T-helper 2 cell treated with Interferon-gamma antibody and Interleukin-4, amounts not matched to agents 5 μg/mL and 100 μg/mL, for 36 hours (primary cell): ENCODE measurements at regions not wholly inside any gene's neighbourhood (a gene's known extent, or its start where the extent isn't known, plus 50 kb on each side); places are given as distances from the start of the nearest gene placed in this dataset.

Experiments
- DNase-seq: peaks from one replicate; pipeline ENCODE4 v3.0.0; 2021; ENCODE audit warnings: low spot score
- H3K27ac Mint-ChIP-seq: one replicate; pipeline ENCODE4 v1.8.0; 2021; ENCODE audit warnings: mild to moderate bottlenecking, mixed read lengths
- H3K27me3 Mint-ChIP-seq: one replicate; pipeline ENCODE4 v1.8.0; 2021; ENCODE audit warnings: low read depth, mixed read lengths
- H3K36me3 Mint-ChIP-seq: one replicate; pipeline ENCODE4 v1.8.0; 2021; ENCODE audit warnings: low read depth, mixed read lengths
- H3K4me1 Mint-ChIP-seq: one replicate; pipeline ENCODE4 v1.8.0; 2021; ENCODE audit warnings: low read depth, mixed read lengths
- H3K4me3 Mint-ChIP-seq: one replicate; pipeline ENCODE4 v1.8.0; 2022; ENCODE audit warnings: mild to moderate bottlenecking, moderate library complexity, mixed read lengths
- H3K9me3 Mint-ChIP-seq: one replicate; pipeline ENCODE4 v1.8.0; 2021; ENCODE audit warnings: mixed read lengths

DNA sequence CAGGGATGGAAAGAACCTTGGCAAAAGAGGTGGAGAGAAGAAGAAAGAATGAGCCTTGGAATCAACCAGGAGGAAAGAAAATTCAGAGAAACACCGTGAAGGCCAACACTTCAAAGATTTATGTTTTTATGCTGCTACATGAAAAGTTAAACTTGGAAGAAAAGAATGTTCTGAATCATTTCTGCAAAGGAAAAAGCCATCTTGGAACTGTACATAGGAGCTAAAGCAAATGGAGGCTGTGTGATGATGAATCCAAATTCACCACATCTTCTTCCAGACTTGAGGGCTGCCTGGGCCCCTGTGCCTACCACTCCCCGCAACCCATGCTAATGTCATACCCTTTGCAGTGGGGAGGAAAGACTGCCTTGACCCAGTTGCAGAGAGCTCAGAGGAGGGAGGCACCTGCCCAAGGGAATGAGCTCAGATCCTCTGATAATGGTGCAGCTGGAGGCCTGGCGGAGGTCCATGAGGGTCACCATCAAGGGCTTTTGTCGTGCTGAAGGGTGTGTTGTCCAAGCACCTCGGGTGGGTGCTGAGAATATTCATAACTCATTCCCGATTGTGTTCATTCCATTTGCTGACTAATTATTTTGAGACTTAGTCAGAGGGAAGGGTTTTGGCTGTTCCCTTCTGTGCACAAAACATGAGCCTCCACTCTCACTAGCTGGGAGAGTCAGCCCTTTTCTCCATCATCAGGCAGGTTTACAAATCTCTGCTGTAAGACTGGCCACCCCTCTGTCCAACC, 245.8 kb upstream of the JAG1 start:
- H3K9me3 Mint-ChIP-seq, result peaks cover 13% of the 10 kb centered on the region
- no peak overlapping the region for H3K27ac Mint-ChIP-seq
- H3K4me3 Mint-ChIP-seq, result no peak overlapping the region
- DNase-seq, result no peak
- no peaks in the 10 kb centered on the region for H3K27me3 Mint-ChIP-seq
- no peaks in the 10 kb centered on the region for H3K36me3 Mint-ChIP-seq
- no peaks in the 10 kb centered on the region for H3K4me1 Mint-ChIP-seq

DNA sequence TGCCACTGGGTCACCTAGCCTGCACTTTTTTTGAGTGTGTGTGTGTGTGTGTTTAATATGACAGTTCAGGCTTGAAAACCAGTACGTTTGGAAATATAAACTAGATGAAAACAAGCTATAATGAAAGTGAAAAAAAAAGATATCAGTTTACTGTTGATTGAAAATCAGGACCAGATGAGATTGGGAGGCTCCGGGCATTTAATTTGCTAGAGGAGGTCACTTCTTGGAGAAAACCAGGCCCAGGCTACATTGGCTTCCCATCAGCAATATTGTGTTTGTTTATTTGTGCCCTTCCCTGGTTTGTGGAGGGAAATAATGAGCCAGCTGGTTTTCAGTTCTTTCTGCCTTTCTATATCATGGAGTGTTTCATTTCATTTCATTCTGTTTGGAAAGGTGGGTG, 246.6 kb upstream of the JAG1 start:
- Mint-ChIP-seq H3K4me1 (no peaks in the 10 kb centered on the region), H3K27me3 (no peaks in the 10 kb centered on the region), H3K36me3 (no peaks in the 10 kb centered on the region), H3K9me3 (peaks cover 13% of the 10 kb centered on the region), H3K27ac (no peak overlapping the region), H3K4me3 (no peak overlapping the region)
- no peak for DNase-seq

DNA sequence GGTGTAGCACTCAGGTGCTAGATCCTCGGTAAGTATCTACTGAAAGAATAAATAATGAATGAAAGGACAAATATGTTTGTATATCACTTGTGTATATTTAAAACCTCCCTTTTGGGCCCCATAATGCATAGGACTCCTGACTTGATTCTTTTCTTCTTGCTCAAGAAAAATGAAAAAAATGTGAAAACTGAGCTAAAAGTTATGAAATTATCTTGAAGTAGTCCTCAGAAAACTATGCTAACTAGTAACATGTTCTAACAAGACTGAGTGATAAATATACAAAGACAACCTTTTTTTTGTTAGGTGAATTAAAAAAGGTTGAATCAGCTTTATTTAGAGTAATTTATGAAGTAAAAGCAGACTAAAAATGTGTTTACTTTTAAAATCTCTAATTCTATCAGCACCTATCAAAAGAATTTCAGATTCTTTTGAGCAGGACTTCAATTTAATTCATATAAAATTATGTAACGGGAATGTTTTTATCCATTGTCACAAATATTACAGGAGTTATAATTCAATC, 247.8 kb upstream of the JAG1 start:
- Mint-ChIP-seq H3K36me3 (no peaks in the 10 kb centered on the region), H3K27me3 (no peaks in the 10 kb centered on the region), H3K9me3 (peaks cover 13% of the 10 kb centered on the region), H3K4me1 (no peaks in the 10 kb centered on the region), H3K4me3 (no peak overlapping the region), H3K27ac (no peak overlapping the region)
- DNase-seq, result no peak

DNA sequence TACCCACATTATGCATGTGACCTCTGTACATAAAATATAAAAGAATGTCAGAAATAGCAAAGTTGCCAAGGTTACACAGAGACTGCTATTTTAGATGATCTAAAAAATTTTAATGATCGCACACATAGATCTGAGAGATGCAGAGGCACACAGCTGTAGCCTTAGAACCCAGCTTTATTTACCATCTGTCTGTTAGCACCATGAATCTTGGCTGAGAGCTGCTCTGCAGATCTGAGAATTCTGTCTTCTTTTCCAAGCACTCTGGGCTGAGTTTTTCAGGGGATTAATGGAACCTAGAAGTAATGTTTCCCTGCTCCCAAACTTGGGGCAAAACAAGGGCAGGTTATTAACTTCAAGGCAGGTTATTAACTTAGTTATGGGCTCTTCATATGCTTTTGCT, 248.7 kb upstream of the JAG1 start:
- Mint-ChIP-seq H3K4me3 (no peak overlapping the region), H3K27ac (no peak overlapping the region), H3K9me3 (peaks cover 5% of the 10 kb centered on the region), H3K36me3 (no peaks in the 10 kb centered on the region), H3K4me1 (no peaks in the 10 kb centered on the region), H3K27me3 (no peaks in the 10 kb centered on the region)
- DNase-seq, result no peak

- no peak overlapping the region for H3K27ac Mint-ChIP-seq
- H3K36me3 Mint-ChIP-seq, result no peaks in the 10 kb centered on the region
- no peak for DNase-seq
- no peak overlapping the region for H3K4me3 Mint-ChIP-seq
- no peaks in the 10 kb centered on the region for H3K4me1 Mint-ChIP-seq
- H3K9me3 Mint-ChIP-seq, result peaks cover 6% of the 10 kb centered on the region
- H3K27me3 Mint-ChIP-seq, result no peaks in the 10 kb centered on the region
These were observed 249.1 kb upstream of the JAG1 start for GRCh38 chr20:10922941-10923340.

DNA sequence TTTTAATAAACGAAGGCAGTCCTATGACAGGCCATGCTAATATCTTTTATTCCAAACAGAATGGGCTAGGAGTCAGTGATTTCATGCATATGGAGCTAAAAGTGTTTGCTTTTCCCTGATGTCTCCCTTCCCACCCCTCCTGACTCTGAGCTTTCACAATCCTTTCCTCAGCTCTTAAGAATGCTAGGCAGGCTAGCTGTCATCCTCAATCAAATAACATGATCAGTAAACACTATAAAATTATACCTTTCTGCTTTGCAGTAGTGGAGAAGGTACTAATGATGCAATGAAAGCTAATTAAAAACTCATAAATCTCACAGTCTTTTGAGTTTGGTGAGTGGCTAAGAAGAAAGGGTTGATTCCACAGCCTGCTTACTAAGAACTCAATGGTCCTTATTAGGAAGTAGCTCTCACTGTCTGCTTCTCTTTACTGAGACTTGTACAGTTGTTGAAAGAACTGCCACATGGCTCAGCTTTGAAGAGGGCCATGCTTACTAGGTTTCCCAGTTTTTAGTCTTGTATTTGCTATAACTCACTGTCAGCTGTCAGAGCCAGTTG, 250.9 kb upstream of the JAG1 start:
- DNase-seq, result no peak
- no peaks in the 10 kb centered on the region for H3K27me3 Mint-ChIP-seq
- no peak overlapping the region for H3K4me3 Mint-ChIP-seq
- peaks cover 4% of the 10 kb centered on the region for H3K9me3 Mint-ChIP-seq
- no peaks in the 10 kb centered on the region for H3K4me1 Mint-ChIP-seq
- H3K27ac Mint-ChIP-seq, result no peak overlapping the region
- H3K36me3 Mint-ChIP-seq, result no peaks in the 10 kb centered on the region

DNA sequence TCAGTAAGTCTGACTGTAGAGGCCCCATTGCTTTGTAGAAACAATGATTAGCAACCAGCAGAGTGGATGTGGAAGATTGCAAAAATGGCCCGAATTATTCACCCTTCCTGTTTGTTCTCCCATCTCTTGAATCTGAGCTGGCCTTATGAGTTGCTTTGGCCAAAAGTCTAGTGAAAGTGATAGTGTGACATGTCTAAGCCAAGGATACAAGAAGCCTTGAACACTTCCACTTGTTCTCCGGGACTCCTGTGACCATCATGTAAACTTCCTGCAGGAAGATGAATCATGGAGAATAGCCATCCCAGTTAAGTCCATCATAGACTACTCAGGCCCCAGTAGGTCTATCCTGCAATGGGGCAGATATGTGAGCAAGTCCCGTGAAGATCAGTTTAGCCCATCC, 252.0 kb upstream of the JAG1 start:
- H3K4me1 Mint-ChIP-seq, result no peaks in the 10 kb centered on the region
- H3K27ac Mint-ChIP-seq, result no peak overlapping the region
- H3K9me3 Mint-ChIP-seq, result peaks cover 4% of the 10 kb centered on the region
- DNase-seq, result no peak
- no peaks in the 10 kb centered on the region for H3K27me3 Mint-ChIP-seq
- no peaks in the 10 kb centered on the region for H3K36me3 Mint-ChIP-seq
- H3K4me3 Mint-ChIP-seq, result no peak overlapping the region

GRCh38 chr20:10927011-10927583, 253.3 kb upstream of the JAG1 start:
- no peaks in the 10 kb centered on the region for H3K27me3 Mint-ChIP-seq
- no peak for DNase-seq
- no peaks in the 10 kb centered on the region for H3K36me3 Mint-ChIP-seq
- no peaks in the 10 kb centered on the region for H3K4me1 Mint-ChIP-seq
- H3K4me3 Mint-ChIP-seq, result no peak overlapping the region
- no peak overlapping the region for H3K27ac Mint-ChIP-seq
- H3K9me3 Mint-ChIP-seq, result peaks cover 4% of the 10 kb centered on the region

- no peak overlapping the region for H3K27ac Mint-ChIP-seq
- H3K4me1 Mint-ChIP-seq, result no peaks in the 10 kb centered on the region
- no peak for DNase-seq
- no peaks in the 10 kb centered on the region for H3K36me3 Mint-ChIP-seq
- H3K27me3 Mint-ChIP-seq, result no peaks in the 10 kb centered on the region
- no peak overlapping the region for H3K4me3 Mint-ChIP-seq
- peaks cover 4% of the 10 kb centered on the region for H3K9me3 Mint-ChIP-seq
These were observed 254.4 kb upstream of the JAG1 start for GRCh38 chr20:10927936-10928840.

DNA sequence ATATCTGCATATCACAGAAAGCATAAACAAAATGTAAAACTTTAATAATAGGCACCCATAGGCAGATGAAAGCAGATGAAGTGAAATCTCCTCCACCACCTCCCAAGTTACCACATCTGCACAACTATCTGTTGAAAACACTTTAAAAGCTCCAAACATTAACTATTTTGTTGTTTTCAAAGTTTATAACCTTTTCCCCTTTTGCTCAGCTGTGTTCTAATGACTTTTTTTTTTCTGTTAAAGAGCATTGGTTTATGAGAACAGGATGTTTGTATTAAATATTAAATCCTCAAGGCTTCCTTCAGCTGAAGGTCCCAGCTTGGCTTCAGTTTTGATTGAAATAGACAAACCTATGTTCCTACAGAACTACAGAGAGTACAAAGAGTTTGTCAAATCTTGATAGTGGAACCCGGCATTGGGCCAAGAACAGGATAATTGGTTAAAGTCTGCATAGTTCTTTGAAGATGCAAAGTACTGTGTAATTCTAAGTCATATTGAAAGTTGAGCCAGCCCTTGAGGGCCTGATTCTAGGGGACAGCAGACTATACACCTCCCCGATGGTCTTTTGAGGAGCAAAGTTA, 255.1 kb upstream of the JAG1 start:
- Mint-ChIP-seq H3K27ac (no peak overlapping the region), H3K4me1 (no peaks in the 10 kb centered on the region), H3K4me3 (no peak overlapping the region), H3K9me3 (peaks cover 4% of the 10 kb centered on the region), H3K27me3 (no peaks in the 10 kb centered on the region), H3K36me3 (no peaks in the 10 kb centered on the region)
- DNase-seq, result no peak

GRCh38 chr20:10935658-10936402, 262.0 kb upstream of the JAG1 start:
- Mint-ChIP-seq H3K27ac (no peak overlapping the region), H3K4me1 (no peaks in the 10 kb centered on the region), H3K9me3 (no peaks in the 10 kb centered on the region), H3K36me3 (no peaks in the 10 kb centered on the region), H3K27me3 (no peaks in the 10 kb centered on the region), H3K4me3 (no peak overlapping the region)
- DNase-seq, result no peak

DNA sequence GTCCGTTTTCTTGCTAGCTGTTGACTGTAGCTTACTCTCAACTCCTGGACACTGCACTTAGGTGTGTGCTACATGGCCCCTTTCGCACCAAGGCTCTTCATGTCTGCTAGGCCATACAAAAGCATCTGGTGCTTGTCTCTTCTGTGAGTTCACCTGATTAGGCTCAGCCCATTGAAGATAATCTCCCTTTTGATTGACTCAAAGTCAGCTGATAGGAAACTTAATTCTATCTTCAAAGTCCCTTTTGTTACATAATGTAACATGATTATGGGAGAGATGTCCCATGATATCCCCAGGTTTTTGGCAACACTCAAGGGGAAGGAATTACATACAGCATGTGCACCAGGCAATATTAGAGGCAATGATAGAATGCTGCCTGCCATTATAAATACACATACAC, 263.0 kb upstream of the JAG1 start:
- Mint-ChIP-seq H3K4me1 (no peaks in the 10 kb centered on the region), H3K27ac (no peak overlapping the region), H3K36me3 (no peaks in the 10 kb centered on the region), H3K27me3 (no peaks in the 10 kb centered on the region), H3K9me3 (no peaks in the 10 kb centered on the region), H3K4me3 (no peak overlapping the region)
- no peak for DNase-seq

DNA sequence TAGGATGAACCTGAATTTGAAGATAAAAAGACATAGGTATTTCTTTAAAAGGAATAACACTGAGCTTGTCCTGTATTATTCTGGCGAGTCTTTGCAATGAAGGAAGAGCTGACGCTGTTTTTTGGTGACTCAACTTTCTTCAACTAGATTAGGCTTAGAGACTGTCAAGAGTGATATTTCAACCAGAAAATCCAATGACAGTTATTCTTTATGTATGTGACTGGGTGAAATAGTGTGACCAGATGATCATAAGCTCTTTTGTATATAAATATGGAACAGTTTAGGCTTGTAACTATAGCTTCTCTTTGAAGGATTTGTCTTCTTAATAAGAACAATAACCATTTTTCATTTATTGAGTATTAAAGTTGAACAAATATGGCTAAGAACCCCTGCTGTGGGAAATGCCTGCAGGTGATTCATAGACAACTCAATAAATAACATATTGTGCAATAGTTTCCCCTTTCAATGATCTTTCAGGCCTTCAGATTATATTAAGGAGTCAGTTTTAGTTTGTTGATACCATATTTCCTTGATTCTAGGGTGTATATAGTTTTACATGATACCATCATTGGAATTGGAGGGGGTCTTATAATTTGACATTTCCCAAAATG, 265.6 kb upstream of the JAG1 start:
- H3K27ac Mint-ChIP-seq, result no peak overlapping the region
- no peak overlapping the region for H3K4me3 Mint-ChIP-seq
- DNase-seq, result no peak
- H3K4me1 Mint-ChIP-seq, result no peaks in the 10 kb centered on the region
- H3K36me3 Mint-ChIP-seq, result no peaks in the 10 kb centered on the region
- H3K9me3 Mint-ChIP-seq, result no peaks in the 10 kb centered on the region
- no peaks in the 10 kb centered on the region for H3K27me3 Mint-ChIP-seq
